ENCODE measurements at regions not wholly inside any gene's neighbourhood (a gene's known extent, or its start where the extent isn't known, plus 50 kb on each side); places are given as distances from the start of the nearest gene placed in this dataset.
"Not testable (repeated sequence)": the region's sequence is repeated elsewhere in the genome, so short reads cannot be mapped to it uniquely, and the experiment has no call there.

DNA sequence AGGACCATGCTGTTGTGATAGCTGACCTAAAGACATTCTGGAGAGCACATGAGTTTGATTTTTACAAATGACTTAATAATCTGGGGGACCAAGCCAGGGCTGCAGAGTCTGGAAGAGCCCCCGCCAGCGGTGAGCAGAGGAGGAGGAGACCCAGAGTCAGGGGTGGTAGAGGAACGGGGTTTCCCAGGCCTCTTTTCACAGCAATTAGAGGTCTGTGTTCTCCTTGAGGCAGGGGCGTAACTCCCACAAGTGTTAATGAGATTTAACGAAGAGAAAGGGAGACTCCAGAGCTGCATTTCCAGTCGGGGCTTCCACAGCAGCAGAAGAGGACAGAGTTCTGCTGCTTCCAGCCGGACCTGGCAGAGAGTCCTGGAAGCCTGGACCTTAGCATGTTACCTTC, 137.9 kb upstream of the SLC24A2 start:
- no peak for DNase-seq

GRCh38 chr9:19925674-19926503, 137.1 kb upstream of the SLC24A2 start:
- peak; percentile 75 to 79 for DNase-seq

DNA sequence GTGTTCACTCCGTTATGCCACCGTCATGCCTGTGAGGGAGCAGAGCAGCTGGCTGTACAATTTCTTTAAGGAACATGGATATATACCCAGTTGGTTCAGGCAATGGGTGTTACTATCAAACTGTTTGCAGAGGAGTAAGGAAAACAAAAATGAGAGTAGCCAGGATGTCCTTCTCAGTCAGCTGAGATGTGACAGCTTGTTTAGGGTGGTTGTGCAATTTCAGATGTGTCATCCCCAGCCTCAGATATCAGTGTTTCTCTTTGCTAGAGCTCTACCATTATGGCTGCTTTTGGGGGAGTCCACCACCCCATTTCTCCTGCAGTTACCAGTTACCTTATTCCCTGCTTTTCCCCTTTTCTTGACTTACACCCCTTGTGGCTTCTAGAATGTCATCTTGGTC, 135.2 kb upstream of the SLC24A2 start:
- no peak for DNase-seq

- no peak for DNase-seq
These were observed 133.8 kb upstream of the SLC24A2 start for GRCh38 chr9:19922476-19923118.

DNA sequence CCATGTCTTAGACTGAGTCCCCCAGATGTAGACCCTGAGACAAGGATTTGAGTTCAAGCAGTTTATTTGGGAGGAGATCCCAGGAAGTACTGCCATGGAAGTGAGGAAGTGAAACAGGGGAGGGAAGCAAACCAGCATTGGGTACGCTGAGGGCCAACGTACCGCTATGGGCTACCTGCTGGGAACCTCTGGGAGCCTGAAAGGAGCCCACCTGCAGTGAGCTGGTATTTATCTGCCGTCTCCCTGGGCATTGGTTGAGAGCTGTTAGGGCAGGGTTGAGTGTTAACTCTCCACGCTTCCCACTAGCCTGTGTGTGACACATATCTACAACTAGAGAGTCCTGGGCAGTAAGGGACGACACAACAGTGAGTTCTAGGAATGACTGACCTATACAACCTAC, 131.6 kb upstream of the SLC24A2 start:
- DNase-seq, result no peak

- DNase-seq, result no peak
These were observed 129.8 kb upstream of the SLC24A2 start for GRCh38 chr9:19918630-19919029.

- no peak for DNase-seq
These were observed 125.2 kb upstream of the SLC24A2 start for GRCh38 chr9:19914044-19914443.

DNA sequence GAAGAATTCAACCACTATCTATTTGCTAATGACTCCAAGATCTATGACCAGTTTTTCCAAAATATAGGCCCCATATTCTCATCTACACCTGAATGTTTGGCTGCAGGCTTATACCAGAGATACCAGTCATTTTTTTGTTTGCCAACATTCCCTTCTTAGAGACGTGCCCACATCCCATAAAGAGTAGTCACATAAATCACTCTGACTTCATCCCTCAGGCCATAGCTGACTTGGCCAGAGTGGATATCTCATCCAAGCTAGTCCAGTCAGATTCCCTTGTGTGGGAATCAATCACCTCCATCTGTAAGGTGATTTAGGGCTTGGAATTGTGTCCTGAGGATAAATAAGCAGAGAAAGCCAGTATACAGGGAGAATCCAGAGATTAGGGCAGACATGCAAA, 124.3 kb upstream of the SLC24A2 start:
- DNase-seq, result no peak

DNA sequence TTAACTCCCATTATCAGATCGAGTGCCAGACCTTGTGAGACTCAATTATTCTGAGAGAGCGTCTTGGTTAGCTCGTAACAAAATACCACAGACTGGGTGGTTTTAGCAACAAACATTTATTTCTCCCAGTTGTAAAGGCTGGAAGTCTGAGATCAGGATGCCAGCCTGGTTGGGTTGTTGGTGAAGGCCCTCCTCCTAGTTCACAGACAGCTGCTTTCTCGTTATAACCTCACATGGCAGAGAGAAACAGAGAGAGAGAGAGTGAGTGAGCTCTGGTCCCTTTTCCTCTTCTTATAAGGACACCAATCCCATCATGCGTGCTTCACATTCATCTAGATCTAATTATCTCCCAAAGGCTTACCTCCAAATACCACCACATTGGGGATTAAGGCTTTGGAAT, 114.2 kb upstream of the SLC24A2 start:
- DNase-seq, result no peak

- DNase-seq, result no peak
These were observed 112.7 kb upstream of the SLC24A2 start for GRCh38 chr9:19901586-19901985.

DNA sequence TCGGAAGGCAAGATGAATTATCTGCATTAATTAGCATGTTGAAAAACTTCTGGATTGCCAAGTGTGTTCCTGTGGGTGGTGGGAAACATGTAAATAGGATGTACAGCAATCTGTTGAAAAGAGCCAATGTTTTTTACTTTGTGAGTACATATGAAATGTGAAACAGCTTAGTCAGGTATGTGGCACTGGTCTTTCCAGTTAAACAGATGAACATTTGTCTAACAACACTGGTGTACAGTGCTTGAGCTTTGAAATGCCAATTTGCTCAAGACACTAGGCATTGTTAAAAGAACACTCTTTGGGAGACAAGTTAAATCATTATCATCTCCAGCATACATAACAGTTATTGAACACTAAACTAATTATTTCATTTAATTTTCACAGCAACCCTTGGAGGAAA, 107.3 kb upstream of the SLC24A2 start:
- DNase-seq, result no peak

- DNase-seq, result not testable (repeated sequence)
These were observed 106.7 kb upstream of the SLC24A2 start for GRCh38 chr9:19895578-19895977.

- DNase-seq, result no peak
These were observed 106.2 kb upstream of the SLC24A2 start for GRCh38 chr9:19895006-19895405.

DNA sequence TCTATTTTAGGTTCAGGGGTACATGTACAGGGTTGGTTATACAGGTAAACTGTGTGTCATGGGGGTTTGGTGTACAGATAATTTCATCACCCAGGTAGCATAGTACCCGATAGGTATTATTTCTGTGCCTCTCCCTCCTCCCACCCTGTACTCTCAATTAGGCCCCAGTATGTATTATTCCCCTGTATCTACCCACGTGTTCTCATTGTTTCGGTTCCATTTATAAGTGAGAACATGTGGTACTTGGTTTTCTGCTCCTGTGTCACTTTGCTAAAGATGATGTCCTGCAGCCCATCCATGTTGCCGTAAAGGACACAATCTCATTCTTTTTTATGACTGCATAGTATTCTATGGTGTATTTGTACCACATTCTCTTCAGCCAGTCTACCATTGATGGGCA, 96.8 kb upstream of the SLC24A2 start:
- DNase-seq, result no peak

GRCh38 chr9:19879062-19879461, 90.2 kb upstream of the SLC24A2 start:
- DNase-seq, result no peak

GRCh38 chr9:19876569-19877316, 87.9 kb upstream of the SLC24A2 start:
- DNase-seq, result no peak

GRCh38 chr9:19875291-19875920, 86.6 kb upstream of the SLC24A2 start:
- no peak for DNase-seq

DNA sequence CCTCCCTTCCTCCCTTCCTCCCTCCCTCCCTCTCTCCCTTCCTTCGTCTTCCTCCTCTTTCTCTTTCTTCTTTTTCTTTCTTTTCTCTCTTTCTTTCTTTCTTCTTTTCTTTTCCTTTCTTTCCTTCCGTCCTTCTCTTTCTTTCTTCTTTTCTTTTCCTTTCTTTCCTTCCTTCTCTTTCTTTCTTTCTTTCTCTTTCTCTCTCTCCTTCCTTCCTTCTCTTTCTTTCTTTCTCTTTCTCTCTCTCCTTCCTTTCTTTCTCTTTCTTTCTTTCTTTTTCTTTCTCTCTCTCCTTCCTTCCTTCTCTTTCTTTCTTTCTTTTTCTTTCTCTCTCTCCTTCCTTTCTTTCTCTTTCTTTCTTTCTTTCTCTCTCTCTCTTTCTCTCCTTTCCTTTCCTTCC, 84.4 kb upstream of the SLC24A2 start:
- DNase-seq, result not testable (repeated sequence)

DNA sequence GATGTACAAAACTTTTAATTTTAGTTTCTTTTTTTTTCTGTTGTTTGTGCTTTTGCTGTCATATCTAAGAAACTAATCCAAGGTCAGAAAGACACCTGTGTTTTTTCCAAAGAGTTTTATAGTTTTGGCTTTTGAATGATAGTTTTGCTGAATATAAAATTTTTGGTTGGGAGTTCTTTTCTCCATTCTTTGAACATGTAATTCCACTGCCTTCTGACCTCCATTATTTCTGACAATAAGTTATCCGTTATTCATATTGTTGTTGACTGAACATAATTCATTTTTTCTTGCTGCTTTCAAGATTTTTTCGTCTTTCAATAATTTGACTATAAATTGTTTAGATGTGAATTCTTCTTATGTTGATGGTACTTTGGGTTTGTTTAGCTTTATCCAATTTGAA, 82.2 kb upstream of the SLC24A2 start:
- no peak for DNase-seq

DNA sequence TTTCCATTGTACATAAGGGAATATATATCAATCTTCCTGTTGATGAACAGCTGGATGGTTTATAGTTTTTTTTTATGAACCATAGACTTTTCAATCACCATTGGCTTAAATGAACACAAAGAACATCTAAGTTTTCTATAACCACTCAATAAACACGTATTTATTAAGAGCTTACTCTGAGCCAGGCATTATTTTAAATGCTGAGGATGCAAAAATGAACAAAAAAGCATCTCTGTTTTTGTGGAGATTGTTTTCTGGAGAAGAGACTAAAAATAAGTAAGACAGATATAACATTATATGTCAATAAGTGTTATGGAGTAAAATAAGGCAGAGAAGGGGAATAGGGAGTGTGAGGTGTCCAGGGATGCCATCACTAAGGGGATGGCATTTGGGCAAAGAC, 52.1 kb upstream of the SLC24A2 start:
- DNase-seq, result no peak

Measured in stimulated activated CD4-positive, alpha-beta T cell treated with anti-CD3 and anti-CD28 coated beads, Interleukin-2, amount 100 ng/mL, for 24 hours (primary cell).